Neural progenitor cell (in vitro differentiated cells): ENCODE measurements at regions not wholly inside any gene's neighbourhood (a gene's known extent, or its start where the extent isn't known, plus 50 kb on each side); places are given as distances from the start of the nearest gene placed in this dataset.
A peak's percentile ranks its signal among the peaks of the same experiment; 100 is the strongest.

Experiments
- DNase-seq: peaks from one replicate; pipeline ENCODE4 v3.0.0-alpha.2; 2016; ENCODE audit warnings: low spot score
- H2AFZ ChIP-seq: fragments of 200-600 bp; sonication (generic); replicated peaks from 2 replicates; pipeline ENCODE4 v1.6.1; 2016; ENCODE audit warnings: antibody characterized with exemption
- H3F3A ChIP-seq: fragments of 200-600 bp; sonication (generic); 2 replicates; pipeline ENCODE4 v1.6.1; 2016; ENCODE audit warnings: antibody characterized with exemption, low read depth
- H3K27ac ChIP-seq: fragments of 200-600 bp; sonication (generic); 2 replicates; pipeline ENCODE4 v1.5.1; 2016; ENCODE audit warnings: mild to moderate bottlenecking
- H3K27me3 ChIP-seq: fragments of 200-600 bp; sonication (generic); 2 replicates; pipeline ENCODE4 v1.6.1; 2016; ENCODE audit warnings: mild to moderate bottlenecking, moderate library complexity
- H3K36me3 ChIP-seq: fragments of 200-600 bp; sonication (generic); 2 replicates; pipeline ENCODE4 v1.5.1; 2016
- H3K4me1 ChIP-seq: fragments of 200-600 bp; sonication (generic); 2 replicates; pipeline ENCODE4 v1.6.1; 2016; ENCODE audit warnings: mixed run types
- H3K4me2 ChIP-seq: fragments of 200-600 bp; sonication (generic); 2 replicates; pipeline ENCODE4 v1.6.1; 2016
- H3K4me3 ChIP-seq: fragments of 200-600 bp; sonication (generic); 2 replicates; pipeline ENCODE4 v1.5.1; 2016
- H3K79me2 ChIP-seq: fragments of 200-600 bp; sonication (generic); 2 replicates; pipeline ENCODE4 v1.6.1; 2016; ENCODE audit warnings: low read depth
- H3K9ac ChIP-seq: fragments of 200-600 bp; sonication (generic); 2 replicates; pipeline ENCODE4 v1.6.1; 2016
- H3K9me3 ChIP-seq: fragments of 200-600 bp; sonication (generic); 2 replicates; pipeline ENCODE4 v1.5.1; 2016; ENCODE audit warnings: low read depth
- H4K20me1 ChIP-seq: fragments of 200-600 bp; sonication (generic); 2 replicates; pipeline ENCODE4 v1.6.1; 2016; ENCODE audit warnings: low read depth
- H3K27ac Mint-ChIP-seq: 3 replicates; pipeline ENCODE4 v1.8.0; 2021; ENCODE audit warnings: mixed read lengths
- H3K27me3 Mint-ChIP-seq: 2 replicates; pipeline ENCODE4 v1.8.0; 2022; ENCODE audit warnings: low read depth, mild to moderate bottlenecking, inconsistent platforms, moderate library complexity, mixed read lengths; ENCODE audit not compliant: insufficient read depth
- H3K36me3 Mint-ChIP-seq: 3 replicates; pipeline ENCODE4 v1.8.0; 2021; ENCODE audit warnings: mixed read lengths
- H3K4me1 Mint-ChIP-seq: 3 replicates; pipeline ENCODE4 v1.8.0; 2021; ENCODE audit warnings: mixed read lengths
- H3K4me3 Mint-ChIP-seq: 3 replicates; pipeline ENCODE4 v1.8.0; 2021; ENCODE audit warnings: mild to moderate bottlenecking, moderate library complexity, mixed read lengths
- H3K9me3 Mint-ChIP-seq: 3 replicates; pipeline ENCODE4 v1.8.0; 2020; ENCODE audit warnings: mixed read lengths
- EZH2 ChIP-seq: fragments of 200-600 bp; sonication (generic); IDR thresholded peaks from 2 replicates; pipeline ENCODE4 v1.6.1; 2017; ENCODE audit warnings: antibody characterized with exemption, mild to moderate bottlenecking, moderate library complexity
- EZH2phosphoT487 ChIP-seq: fragments of 200-600 bp; sonication (generic); IDR thresholded peaks from 2 replicates; pipeline ENCODE4 v1.6.1; 2017; ENCODE audit warnings: antibody characterized with exemption
- TF ChIP-seq, protein P1 (sequence below): fragments of 200-600 bp; sonication (generic); IDR thresholded peaks from 2 replicates; pipeline ENCODE4 v1.5.1; 2017; ENCODE audit warnings: antibody characterized with exemption, mild to moderate bottlenecking

DNA sequence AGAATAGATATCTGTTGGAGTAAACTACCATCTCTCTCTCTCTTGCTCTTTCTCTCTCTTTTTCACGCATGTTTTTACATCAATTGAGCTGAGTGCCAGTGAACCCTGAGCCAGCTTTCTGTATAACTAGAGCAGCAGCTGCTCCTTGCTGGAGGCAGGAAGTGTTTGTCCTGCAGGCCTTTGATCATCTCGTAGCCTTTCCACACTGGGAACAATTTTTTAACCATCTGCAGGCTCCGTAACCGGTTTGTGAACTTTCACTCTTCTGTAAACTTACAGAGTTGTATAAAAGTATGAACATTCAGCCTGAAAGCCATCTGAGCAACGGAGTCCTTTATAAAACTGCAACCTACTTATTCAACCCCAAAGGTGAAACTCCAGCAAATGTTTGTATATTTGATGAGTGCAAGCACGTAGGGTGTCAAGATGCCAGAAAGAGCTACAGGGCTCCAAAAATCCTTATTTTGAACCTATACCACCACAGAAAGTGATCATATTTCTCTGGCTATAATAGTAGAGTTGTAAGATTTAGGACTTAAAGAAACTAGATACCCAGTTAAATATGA lies 162.8 kb upstream of the NFE2L3 start:
- no peak overlapping the region for H3K4me3 ChIP-seq
- TF ChIP-seq EZH2phosphoT487, result no peak
- no peak for TF ChIP-seq EZH2
- TF ChIP-seq, protein P1, sequence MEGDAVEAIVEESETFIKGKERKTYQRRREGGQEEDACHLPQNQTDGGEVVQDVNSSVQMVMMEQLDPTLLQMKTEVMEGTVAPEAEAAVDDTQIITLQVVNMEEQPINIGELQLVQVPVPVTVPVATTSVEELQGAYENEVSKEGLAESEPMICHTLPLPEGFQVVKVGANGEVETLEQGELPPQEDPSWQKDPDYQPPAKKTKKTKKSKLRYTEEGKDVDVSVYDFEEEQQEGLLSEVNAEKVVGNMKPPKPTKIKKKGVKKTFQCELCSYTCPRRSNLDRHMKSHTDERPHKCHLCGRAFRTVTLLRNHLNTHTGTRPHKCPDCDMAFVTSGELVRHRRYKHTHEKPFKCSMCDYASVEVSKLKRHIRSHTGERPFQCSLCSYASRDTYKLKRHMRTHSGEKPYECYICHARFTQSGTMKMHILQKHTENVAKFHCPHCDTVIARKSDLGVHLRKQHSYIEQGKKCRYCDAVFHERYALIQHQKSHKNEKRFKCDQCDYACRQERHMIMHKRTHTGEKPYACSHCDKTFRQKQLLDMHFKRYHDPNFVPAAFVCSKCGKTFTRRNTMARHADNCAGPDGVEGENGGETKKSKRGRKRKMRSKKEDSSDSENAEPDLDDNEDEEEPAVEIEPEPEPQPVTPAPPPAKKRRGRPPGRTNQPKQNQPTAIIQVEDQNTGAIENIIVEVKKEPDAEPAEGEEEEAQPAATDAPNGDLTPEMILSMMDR, result no peak
- Mint-ChIP-seq H3K27me3 (peaks cover 2% of the 10 kb centered on the region), H3K27ac (no peak overlapping the region), H3K9me3 (peaks cover 2% of the 10 kb centered on the region), H3K36me3 (no peaks in the 10 kb centered on the region), H3K4me1 (peaks cover 10% of the 10 kb centered on the region), H3K4me3 (no peak overlapping the region)
- no peaks in the 10 kb centered on the region for H4K20me1 ChIP-seq
- no peak for DNase-seq
- H3K36me3 ChIP-seq, result no peaks in the 10 kb centered on the region
- H3K9me3 ChIP-seq, result peaks cover 2% of the 10 kb centered on the region
- no peaks in the 10 kb centered on the region for H3K4me1 ChIP-seq
- H3K79me2 ChIP-seq, result no peaks in the 10 kb centered on the region
- H3K9ac ChIP-seq, result no peak overlapping the region
- peak overlapping the region; percentile 7 for H2AFZ ChIP-seq
- H3F3A ChIP-seq, result no peaks in the 10 kb centered on the region
- no peak overlapping the region for H3K4me2 ChIP-seq
- no peak overlapping the region for H3K27ac ChIP-seq
- H3K27me3 ChIP-seq, result no peaks in the 10 kb centered on the region

DNA sequence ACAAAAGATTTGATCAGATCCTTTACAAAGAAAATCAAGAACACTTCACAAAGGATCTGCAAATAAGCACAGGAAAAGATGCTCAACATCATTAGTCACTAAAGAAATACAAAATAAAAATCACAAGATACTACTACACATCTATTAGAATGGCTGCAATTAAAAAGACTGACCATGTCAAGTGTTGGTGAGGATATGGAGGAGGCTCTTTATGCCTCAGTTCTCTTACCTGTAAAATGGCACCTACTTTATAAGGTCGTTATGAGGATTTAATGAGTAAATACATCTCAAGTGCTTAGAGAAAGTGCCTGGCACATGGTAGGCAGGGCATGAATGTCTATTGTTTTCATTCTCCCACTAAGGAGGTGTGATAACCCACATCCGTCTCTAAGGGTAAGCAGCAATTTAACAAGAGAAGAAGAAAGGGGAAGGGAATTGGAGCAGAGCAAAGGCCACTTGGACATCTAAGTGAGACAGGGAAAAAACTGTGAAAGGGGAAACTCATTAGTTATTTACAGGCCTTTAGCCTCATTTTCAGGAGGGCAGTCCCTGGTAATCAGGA lies 157.5 kb upstream of the NFE2L3 start:
- Histone ChIP-seq H3K4me1 (no peaks in the 10 kb centered on the region), H2AFZ (no peak overlapping the region), H3K27ac (no peak overlapping the region), H3K27me3 (no peaks in the 10 kb centered on the region), H3K4me3 (no peak overlapping the region), H3F3A (no peaks in the 10 kb centered on the region), H3K36me3 (no peaks in the 10 kb centered on the region), H3K9ac (no peak overlapping the region), H4K20me1 (no peaks in the 10 kb centered on the region), H3K79me2 (no peaks in the 10 kb centered on the region), H3K9me3 (peaks cover 3% of the 10 kb centered on the region), H3K4me2 (no peak overlapping the region)
- no peak for TF ChIP-seq EZH2phosphoT487
- Mint-ChIP-seq H3K27ac (no peak overlapping the region), H3K4me1 (peaks cover 3% of the 10 kb centered on the region), H3K9me3 (peaks cover 2% of the 10 kb centered on the region), H3K4me3 (no peak overlapping the region), H3K27me3 (no peaks in the 10 kb centered on the region), H3K36me3 (no peaks in the 10 kb centered on the region)
- no peak for DNase-seq

DNA sequence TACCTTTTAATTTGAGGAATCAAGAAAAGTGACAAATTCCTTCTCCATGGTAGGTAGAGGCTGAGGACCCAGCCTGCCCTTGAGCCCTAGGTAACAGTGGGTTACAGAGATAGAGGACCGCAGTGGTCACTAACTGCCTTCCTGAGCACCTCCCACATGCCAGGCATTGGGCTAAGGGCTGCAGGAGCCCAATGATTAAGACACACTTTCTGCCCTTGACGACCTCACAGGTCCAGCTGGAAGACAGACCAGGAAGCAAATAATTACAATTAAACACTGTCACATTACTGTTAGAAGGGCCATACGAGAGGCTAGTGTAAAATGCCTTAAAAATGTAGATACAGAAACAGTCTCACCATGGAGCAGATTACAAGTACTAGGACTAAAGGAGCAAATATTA lies 156.8 kb upstream of the NFE2L3 start:
- Histone ChIP-seq H3K79me2 (no peaks in the 10 kb centered on the region), H3K4me1 (no peaks in the 10 kb centered on the region), H3F3A (no peaks in the 10 kb centered on the region), H3K27ac (no peak overlapping the region), H3K27me3 (no peaks in the 10 kb centered on the region), H3K4me2 (no peak overlapping the region), H3K36me3 (no peaks in the 10 kb centered on the region), H3K9ac (no peak overlapping the region), H4K20me1 (no peaks in the 10 kb centered on the region), H3K4me3 (no peak overlapping the region), H2AFZ (no peak overlapping the region), H3K9me3 (peaks cover 3% of the 10 kb centered on the region)
- no peak for TF ChIP-seq EZH2
- TF ChIP-seq EZH2phosphoT487, result no peak
- TF ChIP-seq, protein P1, result no peak
- Mint-ChIP-seq H3K4me1 (no peaks in the 10 kb centered on the region), H3K36me3 (no peaks in the 10 kb centered on the region), H3K27ac (no peak overlapping the region), H3K27me3 (no peaks in the 10 kb centered on the region), H3K9me3 (peaks cover 2% of the 10 kb centered on the region), H3K4me3 (no peak overlapping the region)
- DNase-seq, result no peak

DNA sequence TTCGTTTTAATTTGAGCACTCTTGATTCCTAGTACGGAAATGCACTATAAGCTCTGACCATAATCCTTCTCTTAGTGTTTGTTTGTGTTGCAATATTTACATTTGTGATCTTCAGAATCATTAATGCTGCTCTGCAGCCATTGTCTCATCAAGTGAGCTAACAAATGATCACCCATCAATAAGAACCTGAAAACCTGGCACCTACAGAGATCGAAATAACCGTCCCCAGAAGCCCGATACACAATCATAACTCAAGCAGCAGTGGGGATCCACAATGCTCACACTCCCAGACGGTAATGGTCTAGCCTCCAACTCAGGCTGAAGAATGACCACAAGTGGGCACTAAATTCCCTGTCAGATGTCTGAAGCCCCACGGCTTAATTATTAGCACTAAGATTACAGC lies 156.0 kb upstream of the NFE2L3 start:
- Histone ChIP-seq H3K4me2 (no peak overlapping the region), H3K4me3 (no peak overlapping the region), H3K36me3 (no peaks in the 10 kb centered on the region), H4K20me1 (no peaks in the 10 kb centered on the region), H3K9me3 (peaks cover 3% of the 10 kb centered on the region), H3K27ac (no peak overlapping the region), H3K27me3 (no peaks in the 10 kb centered on the region), H3K4me1 (no peaks in the 10 kb centered on the region), H3F3A (no peaks in the 10 kb centered on the region), H2AFZ (no peak overlapping the region), H3K9ac (no peak overlapping the region), H3K79me2 (no peaks in the 10 kb centered on the region)
- no peaks in the 10 kb centered on the region for H3K4me1 Mint-ChIP-seq
- no peak for TF ChIP-seq EZH2
- TF ChIP-seq, protein P1, result peak; percentile 33
- H3K36me3 Mint-ChIP-seq, result no peaks in the 10 kb centered on the region
- DNase-seq, result no peak
- H3K9me3 Mint-ChIP-seq, result peaks cover 2% of the 10 kb centered on the region
- H3K27ac Mint-ChIP-seq, result no peak overlapping the region
- no peak overlapping the region for H3K4me3 Mint-ChIP-seq
- H3K27me3 Mint-ChIP-seq, result no peaks in the 10 kb centered on the region
